Colonic mucosa (tissue), 4 donors: ENCODE measurements at regions not wholly inside any gene's neighbourhood (a gene's known extent, or its start where the extent isn't known, plus 50 kb on each side); places are given as distances from the start of the nearest gene placed in this dataset.

Experiments
- DNase-seq: peaks from one replicate; pipeline ENCODE4 v3.0.0-alpha.2; 2020
- H3K27ac ChIP-seq: fragments of 200-600 bp; one replicate; pipeline ENCODE4 v1.8.0; 2021
- H3K27me3 ChIP-seq: fragments of 200-600 bp; one replicate; pipeline ENCODE4 v1.8.0; 2021
- H3K36me3 ChIP-seq: fragments of 200-600 bp; one replicate; pipeline ENCODE4 v1.8.0; 2021
- H3K4me1 ChIP-seq: fragments of 200-600 bp; one replicate; pipeline ENCODE4 v1.8.0; 2021; ENCODE audit warnings: mild to moderate bottlenecking
- H3K4me3 ChIP-seq: fragments of 200-600 bp; one replicate; pipeline ENCODE4 v1.8.0; 2021
- H3K9ac ChIP-seq, 2 donors: one replicate each; pipeline ENCODE4 v1.7.0; 2013; ENCODE audit warnings: control low read depth in 2 of 2, low read depth in 2 of 2, low read length in 2 of 2
- H3K9me3 ChIP-seq: fragments of 200-600 bp; one replicate; pipeline ENCODE4 v1.8.0; 2021
- CTCF ChIP-seq: fragments of 200-600 bp; IDR thresholded peaks from one replicate; pipeline ENCODE4 v1.8.0; 2022; ENCODE audit warnings: antibody characterized with exemption, mild to moderate bottlenecking
- intact Hi-C: fragments of 100-400 bp; cut with DNase I; formaldehyde crosslinking; loops from one replicate; pipeline ENCODE4 v1.14.1; 2022
- donor health status: healthy.
- donor health status: DM: no; HTN: no; CAD: no.
- donor health status: DM: no; HTN: no; CAD: no.

GRCh38 chr2:150404147-150404546, 83.3 kb downstream of the RND3 start:
- Histone ChIP-seq H3K36me3 (no peaks in the 10 kb centered on the region), H3K9me3 (no peaks in the 10 kb centered on the region), H3K4me3 (no peak overlapping the region), H3K9ac (no peak overlapping the region), H3K27me3 (no peaks in the 10 kb centered on the region), H3K4me1 (no peaks in the 10 kb centered on the region), H3K27ac (no peak overlapping the region)
- no peak for TF ChIP-seq CTCF
- intact Hi-C loops: no loop called here
- DNase-seq: no peak

- TF ChIP-seq CTCF: no peak
- H3K4me3 ChIP-seq: no peak overlapping the region
- no peak overlapping the region for H3K9ac ChIP-seq
- no peak for DNase-seq
- H3K4me1 ChIP-seq: no peaks in the 10 kb centered on the region
- H3K27ac ChIP-seq: no peak overlapping the region
- no peaks in the 10 kb centered on the region for H3K36me3 ChIP-seq
- H3K27me3 ChIP-seq: no peaks in the 10 kb centered on the region
- H3K9me3 ChIP-seq: no peaks in the 10 kb centered on the region
- intact Hi-C loops: no loop called here
Observed at GRCh38 chr2:150403457-150403856, 84.0 kb downstream of the RND3 start.

- H3K27me3 ChIP-seq: no peaks in the 10 kb centered on the region
- H3K9me3 ChIP-seq: no peaks in the 10 kb centered on the region
- H3K27ac ChIP-seq: no peak overlapping the region
- H3K4me3 ChIP-seq: no peak overlapping the region
- no peak for DNase-seq
- TF ChIP-seq CTCF: no peak
- no peaks in the 10 kb centered on the region for H3K36me3 ChIP-seq
- no peak overlapping the region for H3K9ac ChIP-seq
- no peaks in the 10 kb centered on the region for H3K4me1 ChIP-seq
- intact Hi-C loops: no loop called here
Observed at GRCh38 chr2:150402953-150403352, 84.5 kb downstream of the RND3 start.

- DNase-seq: no peak
- intact Hi-C loops: no loop called here
- no peak overlapping the region for H3K9ac ChIP-seq
- H3K27me3 ChIP-seq: no peaks in the 10 kb centered on the region
- H3K4me1 ChIP-seq: no peaks in the 10 kb centered on the region
- H3K4me3 ChIP-seq: no peak overlapping the region
- TF ChIP-seq CTCF: no peak
- H3K9me3 ChIP-seq: no peaks in the 10 kb centered on the region
- no peaks in the 10 kb centered on the region for H3K36me3 ChIP-seq
- H3K27ac ChIP-seq: no peak overlapping the region
Observed at GRCh38 chr2:150400849-150401248, 86.6 kb downstream of the RND3 start.

GRCh38 chr2:150392614-150393013, 94.9 kb downstream of the RND3 start:
- intact Hi-C loops: no loop called here
- DNase-seq: no peak
- no peaks in the 10 kb centered on the region for H3K9me3 ChIP-seq
- no peaks in the 10 kb centered on the region for H3K36me3 ChIP-seq
- no peak overlapping the region for H3K4me3 ChIP-seq
- H3K9ac ChIP-seq: no peak overlapping the region
- TF ChIP-seq CTCF: no peak
- H3K27ac ChIP-seq: no peak overlapping the region
- no peaks in the 10 kb centered on the region for H3K4me1 ChIP-seq
- no peaks in the 10 kb centered on the region for H3K27me3 ChIP-seq

- DNase-seq: no peak
- Histone ChIP-seq H3K4me3 (no peak overlapping the region), H3K4me1 (no peaks in the 10 kb centered on the region), H3K36me3 (no peaks in the 10 kb centered on the region), H3K9me3 (no peaks in the 10 kb centered on the region), H3K27me3 (no peaks in the 10 kb centered on the region), H3K27ac (no peak overlapping the region), H3K9ac (no peak overlapping the region)
- intact Hi-C loops: no loop called here
- no peak for TF ChIP-seq CTCF
Observed at GRCh38 chr2:150391779-150392178, 95.7 kb downstream of the RND3 start.
